MM.1S (cell line): ENCODE measurements at regions not wholly inside any gene's neighbourhood (a gene's known extent, or its start where the extent isn't known, plus 50 kb on each side); places are given as distances from the start of the nearest gene placed in this dataset.

ENCODE experiments used
- CTCF ChIP-seq: fragments of 300-600 bp; sonication (generic); IDR thresholded peaks from 2 replicates; pipeline ENCODE4 v1.5.1; 2016; ENCODE audit warnings: antibody characterized with exemption, low read length, mixed read lengths
- EZH2phosphoT487 ChIP-seq: fragments of 300-600 bp; sonication (generic); IDR thresholded peaks from 2 replicates; pipeline ENCODE4 v1.6.1; 2018; ENCODE audit warnings: antibody characterized with exemption, low read length

GRCh38 chr15:70541511-70541910 is 221.8 kb downstream of the UACA start:
- no peak for TF ChIP-seq CTCF
- no peak for TF ChIP-seq EZH2phosphoT487
